ENCODE measurements at regions not wholly inside any gene's neighbourhood (a gene's known extent, or its start where the extent isn't known, plus 50 kb on each side); places are given as distances from the start of the nearest gene placed in this dataset.
A peak's percentile ranks its signal among the peaks of the same experiment; 100 is the strongest.
"Not testable (repeated sequence)": the region's sequence is repeated elsewhere in the genome, so short reads cannot be mapped to it uniquely, and the experiment has no call there.

- DNase-seq, result no peak
Observed at GRCh38 chr20:12733811-12734210, 275.0 kb upstream of the SPTLC3 start.

GRCh38 chr20:12737497-12737896 is 271.3 kb upstream of the SPTLC3 start:
- DNase-seq, result no peak

DNA sequence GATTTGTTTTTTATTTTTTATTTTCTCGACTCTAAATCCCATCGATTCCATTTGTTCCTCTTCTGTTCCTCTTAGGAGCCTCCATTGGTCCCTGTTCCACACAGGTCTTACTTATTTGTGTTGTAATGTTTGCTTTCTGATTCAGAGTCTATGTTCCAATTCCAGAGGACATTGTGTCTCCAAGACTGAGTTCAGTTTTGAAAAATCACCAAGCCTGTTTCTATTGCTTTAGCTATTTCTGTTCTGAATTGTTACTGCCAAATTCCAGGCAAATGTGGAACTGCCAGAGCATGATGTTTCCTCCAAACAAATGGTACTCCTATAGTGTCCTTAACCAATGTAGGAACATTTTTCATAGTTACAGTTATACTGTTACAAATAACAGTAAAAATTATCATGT is 270.9 kb upstream of the SPTLC3 start:
- no peak for DNase-seq

GRCh38 chr20:12740647-12741046 is 268.1 kb upstream of the SPTLC3 start:
- no peak for DNase-seq

- no peak for DNase-seq
Observed at GRCh38 chr20:12744037-12744436, 264.7 kb upstream of the SPTLC3 start.

DNA sequence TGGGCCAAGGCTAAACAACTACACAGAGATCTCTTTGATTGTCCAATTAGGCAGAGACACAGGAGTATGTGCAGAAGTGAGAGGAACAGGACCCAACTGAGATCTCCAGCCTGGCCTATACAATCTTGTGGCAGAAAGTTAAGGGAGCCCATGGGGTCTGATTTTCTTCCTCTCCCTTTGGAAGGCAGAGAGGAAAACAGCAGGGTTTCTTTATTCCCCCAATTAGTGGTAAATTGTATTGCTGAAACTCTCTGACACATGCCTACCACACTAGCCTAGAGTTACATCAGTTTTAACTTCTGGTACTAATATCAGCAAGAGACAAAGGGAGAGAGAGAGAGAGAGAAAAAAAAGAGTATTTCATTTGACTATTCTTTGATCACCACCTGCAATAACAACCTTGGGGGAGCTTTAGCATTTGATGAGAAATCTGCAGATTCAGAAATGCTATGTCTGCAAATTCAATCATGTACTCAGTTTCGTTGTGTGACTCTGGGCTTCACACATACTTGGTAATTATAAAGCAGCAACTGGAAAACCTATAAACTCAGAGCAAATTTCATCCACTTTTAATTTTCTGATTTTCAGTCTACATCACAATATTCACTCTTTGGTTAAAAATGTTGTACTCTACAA is 260.3 kb upstream of the SPTLC3 start:
- DNase-seq, result no peak

DNA sequence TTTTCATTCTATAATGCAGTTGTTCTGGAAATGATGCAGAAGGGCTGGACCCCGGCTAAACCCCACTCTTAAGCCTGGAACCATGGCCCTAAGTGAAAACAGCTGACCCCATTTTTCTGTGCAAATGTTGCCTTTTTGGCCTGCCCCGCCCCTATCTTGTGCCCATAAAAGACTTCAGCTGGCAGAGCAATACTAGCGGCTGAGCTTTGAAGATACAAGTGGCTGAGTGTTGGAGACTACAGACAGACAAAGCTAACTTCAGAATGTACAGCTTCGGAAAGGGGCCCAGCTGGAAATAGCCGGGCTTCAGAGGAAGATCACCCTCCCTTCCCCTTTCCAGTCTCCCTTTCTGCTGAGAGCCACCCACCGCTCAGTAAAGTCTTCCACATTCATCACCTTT is 258.6 kb upstream of the SPTLC3 start:
- DNase-seq, result no peak

DNA sequence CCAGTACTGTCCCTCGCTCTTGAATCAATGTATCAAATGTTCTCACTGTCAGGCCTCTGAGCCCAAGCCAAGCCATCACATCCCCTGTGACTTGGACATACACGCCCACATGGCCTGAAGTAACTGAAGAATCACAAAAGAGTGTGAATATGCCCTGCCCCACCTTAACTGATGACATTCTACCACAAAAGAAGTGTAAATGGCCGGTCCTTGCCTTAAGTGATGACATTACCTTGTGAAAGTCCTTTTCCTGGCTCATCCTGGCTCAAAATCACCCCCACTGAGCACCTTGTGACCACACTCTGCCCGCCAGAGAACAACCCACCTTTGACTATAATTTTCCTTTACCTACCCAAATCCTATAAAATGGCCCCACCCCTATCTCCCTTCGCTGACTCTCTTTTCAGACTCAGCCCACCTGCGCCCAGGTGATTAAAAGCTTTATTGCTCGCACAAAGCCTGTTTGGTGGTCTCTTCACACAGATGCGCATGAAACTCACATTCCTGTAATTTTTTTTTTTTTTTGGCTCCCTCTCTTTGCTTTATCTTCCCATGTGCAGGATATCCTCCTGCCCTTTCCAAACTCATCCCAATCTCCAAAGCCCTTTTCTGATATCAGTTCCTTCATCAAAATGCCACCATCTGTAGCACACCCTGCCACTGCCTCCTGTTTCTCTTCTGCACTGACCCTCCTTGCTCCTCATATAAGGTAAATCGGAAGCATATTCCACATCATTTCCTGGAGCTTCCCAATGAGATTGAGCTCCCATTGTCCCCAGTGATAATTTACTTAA is 255.7 kb upstream of the SPTLC3 start:
- not testable (repeated sequence) for DNase-seq

DNA sequence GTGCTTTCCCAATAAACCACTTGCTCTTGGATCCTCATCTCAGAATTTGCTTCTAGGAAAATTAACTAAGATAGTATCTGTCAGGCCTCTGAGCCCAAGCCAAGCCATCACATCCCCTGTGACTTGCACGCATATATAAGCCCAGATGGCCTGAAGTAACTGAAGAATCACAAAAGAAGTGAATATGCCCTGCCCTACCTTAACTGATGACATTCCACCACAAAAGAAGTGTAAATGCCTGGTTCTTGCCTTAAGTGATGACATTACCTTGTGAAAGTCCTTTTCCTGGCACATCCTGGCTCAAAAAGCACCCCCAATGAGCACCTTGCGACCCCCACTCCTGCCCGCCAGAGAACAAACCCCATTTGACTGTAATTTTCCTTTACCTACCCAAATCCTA is 255.0 kb upstream of the SPTLC3 start:
- not testable (repeated sequence) for DNase-seq

DNA sequence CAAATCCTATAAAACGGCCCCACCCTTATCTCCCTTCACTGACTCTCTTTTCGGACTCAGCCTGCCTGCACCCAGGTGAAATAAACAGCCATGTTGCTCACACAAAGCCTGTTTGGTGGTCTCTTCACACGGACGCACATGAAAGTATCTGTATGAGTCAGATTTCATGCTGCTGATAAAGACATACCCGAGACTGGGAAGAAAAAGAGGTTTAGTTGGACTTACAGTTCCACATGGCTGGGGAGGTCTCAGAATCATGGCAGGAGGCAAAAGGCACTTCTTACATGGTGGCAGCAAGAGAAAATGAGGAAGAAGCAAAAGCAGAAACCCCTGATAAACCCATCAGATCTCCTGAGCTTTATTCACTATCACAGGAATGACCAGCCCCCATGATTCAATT is 249.3 kb upstream of the SPTLC3 start:
- DNase-seq, result not testable (repeated sequence)

- peak in 6 of 51 donors; percentile 1 to 17 (median 4) for DNase-seq
Observed at GRCh38 chr20:12762725-12763124, 246.0 kb upstream of the SPTLC3 start.

DNA sequence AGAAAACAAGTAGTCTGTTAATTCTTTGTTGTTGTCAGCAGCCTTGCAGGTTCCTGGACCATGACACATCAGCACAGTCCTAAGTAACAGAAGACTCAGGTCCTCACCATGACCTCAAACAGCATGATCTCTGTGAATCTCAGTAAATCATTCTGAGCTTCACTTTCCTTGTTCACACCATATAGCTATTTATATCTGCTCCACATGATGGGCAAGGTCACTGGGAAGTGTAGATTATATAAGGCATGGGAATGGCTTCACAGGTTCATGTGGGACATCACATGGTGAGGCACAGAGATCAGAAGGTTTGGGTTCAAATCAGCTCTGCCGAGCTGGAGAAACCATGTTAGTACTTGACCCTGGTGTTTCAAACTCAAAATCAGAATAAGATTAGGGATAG is 245.4 kb upstream of the SPTLC3 start:
- DNase-seq, result no peak

DNA sequence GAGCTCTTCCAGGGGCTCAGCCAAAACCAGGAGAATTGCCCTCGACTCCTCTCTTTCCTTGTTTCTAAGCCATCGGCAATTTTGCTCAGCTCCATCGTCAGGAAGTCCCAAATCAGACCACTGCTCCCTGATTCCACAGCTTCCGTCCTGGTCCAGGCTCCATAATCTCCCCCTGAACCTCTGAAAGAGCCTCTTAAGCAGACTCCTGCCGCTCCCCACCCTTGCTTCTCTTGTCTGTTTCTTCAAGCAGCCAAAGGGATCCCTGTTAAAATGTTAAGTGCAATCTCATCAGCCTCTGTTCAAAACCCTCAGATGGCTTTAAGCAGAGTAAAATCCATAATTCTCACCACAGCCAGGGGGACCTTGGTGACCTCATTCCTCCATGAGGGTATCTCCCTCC is 244.7 kb upstream of the SPTLC3 start:
- no peak for DNase-seq

DNA sequence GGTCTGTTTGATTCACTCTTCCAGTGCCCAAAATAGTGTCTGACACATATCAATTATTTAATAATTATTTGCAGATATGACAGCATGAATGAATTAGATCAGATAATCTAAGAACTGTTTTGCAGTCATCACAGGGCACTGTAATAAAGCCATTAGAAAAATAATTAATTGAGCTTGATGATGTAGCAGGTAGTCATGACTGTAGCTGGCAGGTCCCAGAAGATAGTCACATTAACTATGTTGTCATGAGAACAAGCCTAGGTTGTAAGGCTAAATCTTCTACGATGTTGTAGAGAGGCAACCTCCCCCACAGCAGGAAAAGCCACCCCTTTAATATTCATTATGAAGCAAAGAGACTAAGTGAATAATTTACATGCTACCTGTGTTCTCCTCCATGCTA is 243.9 kb upstream of the SPTLC3 start:
- no peak for DNase-seq

GRCh38 chr20:12773936-12774335 is 234.8 kb upstream of the SPTLC3 start:
- no peak for DNase-seq

DNA sequence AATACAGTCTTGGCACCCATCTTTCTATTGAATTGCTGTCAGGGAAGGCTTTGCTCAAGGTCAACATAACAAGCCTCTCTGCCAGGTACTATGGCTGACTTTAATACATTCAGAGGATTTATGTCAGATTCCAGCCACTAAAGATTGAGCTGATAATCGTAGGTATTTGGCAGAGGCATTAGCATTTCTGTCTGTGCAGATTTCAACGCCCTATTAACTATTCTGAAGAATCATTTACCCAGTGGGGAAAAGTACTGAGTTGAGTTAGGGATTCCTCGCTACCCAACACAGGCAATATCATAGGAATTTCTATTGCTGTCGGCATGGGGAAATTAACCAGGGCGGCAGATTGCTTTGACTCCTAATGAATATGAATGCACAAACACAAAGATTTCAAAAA is 233.7 kb upstream of the SPTLC3 start:
- DNase-seq, result no peak

GRCh38 chr20:12777016-12777415 is 231.8 kb upstream of the SPTLC3 start:
- DNase-seq, result no peak

DNA sequence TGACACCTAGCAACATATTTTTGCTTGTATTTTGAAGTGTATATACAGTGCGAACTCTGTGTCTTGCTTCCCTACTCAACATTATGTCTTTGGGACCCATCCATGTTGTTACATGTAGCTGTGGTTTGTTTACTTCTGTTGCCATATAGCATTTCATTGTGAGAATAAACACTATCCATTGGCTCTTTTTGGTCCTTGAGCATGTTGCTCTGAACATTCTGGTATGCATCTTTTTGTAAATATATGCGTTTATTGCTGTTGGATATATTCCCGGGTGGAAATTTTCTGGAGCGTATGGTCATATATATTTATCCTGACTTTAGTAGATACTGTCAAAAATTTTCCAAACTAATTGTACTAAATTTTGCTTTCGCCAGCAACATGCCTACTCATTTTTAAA is 222.5 kb upstream of the SPTLC3 start:
- no peak for DNase-seq

- DNase-seq, result no peak
Observed at GRCh38 chr20:12788632-12789299, 220.0 kb upstream of the SPTLC3 start.

GRCh38 chr20:12790859-12791258 is 217.9 kb upstream of the SPTLC3 start:
- no peak for DNase-seq

DNA sequence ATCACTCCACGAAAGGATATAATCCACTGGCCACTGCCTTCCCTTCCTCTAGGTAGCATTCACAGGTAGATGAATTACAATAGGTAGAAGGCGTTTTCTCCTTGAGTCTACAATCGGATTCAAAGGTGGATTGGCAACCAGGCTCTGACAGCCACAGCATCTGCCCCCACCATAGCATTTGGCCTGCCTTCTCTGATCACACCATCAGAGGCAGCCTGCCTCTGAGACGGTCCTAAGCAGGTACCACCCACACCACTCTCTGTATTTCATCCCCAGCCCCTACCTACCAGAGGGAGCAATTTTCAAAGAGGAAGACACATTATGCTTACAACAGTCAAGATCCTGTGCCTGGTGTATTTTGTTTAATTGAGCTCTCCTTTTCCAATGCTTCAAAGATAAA is 210.5 kb upstream of the SPTLC3 start:
- DNase-seq, result no peak

- DNase-seq, result no peak
Observed at GRCh38 chr20:12808006-12808567, 200.7 kb upstream of the SPTLC3 start.
